CD4-positive, alpha-beta T cell treated with Interleukin-4 for 1 hour (primary cell): ENCODE measurements at regions not wholly inside any gene's neighbourhood (a gene's known extent, or its start where the extent isn't known, plus 50 kb on each side); places are given as distances from the start of the nearest gene placed in this dataset.

Source experiments
- DNase-seq, 2 donors: peaks; one replicate each; pipeline ENCODE4 v3.0.0-alpha.2; 2020 to 2022

DNA sequence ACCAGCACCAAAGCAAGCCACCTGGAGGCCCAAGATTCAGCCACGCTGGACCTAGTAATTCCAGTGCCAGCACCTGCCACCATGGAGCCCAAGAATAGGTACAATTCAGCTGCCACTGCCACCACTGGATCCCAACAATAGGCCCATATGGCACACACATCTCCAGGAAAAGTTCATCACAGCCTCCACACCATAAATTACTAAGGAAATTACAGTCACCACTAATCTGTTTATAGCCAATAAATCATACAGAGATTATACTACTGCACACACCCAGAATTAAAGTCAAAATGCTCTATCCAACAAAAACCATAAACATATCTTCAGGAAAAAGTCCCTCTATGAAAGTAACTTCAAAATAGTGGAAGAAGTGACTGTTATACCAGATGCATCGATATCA is 242.8 kb downstream of the SPATA31D1 start:
- DNase-seq, result no peak

DNA sequence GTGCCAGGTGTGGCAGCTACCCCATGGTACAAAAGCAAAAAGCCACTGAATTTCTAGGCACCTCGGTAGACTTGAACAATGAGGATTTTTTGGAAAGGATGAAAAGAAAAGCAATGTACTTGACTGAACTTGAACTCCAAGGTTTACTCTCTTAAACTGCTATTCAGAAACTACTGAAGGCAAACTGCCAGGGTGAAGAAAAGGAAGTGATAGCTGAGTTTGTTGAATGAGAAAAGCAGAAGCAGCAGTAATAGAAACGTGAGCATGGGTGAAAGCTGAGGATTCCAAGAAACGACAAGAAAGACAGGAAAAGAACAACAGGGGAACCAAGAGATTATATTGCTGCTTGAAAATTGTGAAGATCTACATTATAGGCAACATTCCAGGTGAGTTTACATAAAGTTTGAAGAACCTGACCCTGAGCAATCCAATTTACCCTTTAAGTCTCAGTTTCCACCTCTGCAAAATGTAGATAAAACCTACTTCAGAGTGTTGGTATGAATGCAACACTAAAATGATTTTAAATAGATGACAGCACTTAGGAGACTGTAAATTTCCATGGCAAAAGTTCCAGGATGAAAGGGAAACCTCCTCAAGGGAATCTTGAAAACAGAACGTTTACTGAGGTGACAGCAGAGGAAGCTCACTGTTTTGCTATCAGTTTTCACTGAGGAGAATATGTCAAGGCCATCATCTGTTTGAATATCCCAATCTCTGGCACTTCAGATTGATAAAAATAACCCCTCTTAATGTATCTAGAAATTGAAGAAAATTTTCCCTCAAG is 245.8 kb downstream of the SPATA31D1 start:
- DNase-seq, result no peak

DNA sequence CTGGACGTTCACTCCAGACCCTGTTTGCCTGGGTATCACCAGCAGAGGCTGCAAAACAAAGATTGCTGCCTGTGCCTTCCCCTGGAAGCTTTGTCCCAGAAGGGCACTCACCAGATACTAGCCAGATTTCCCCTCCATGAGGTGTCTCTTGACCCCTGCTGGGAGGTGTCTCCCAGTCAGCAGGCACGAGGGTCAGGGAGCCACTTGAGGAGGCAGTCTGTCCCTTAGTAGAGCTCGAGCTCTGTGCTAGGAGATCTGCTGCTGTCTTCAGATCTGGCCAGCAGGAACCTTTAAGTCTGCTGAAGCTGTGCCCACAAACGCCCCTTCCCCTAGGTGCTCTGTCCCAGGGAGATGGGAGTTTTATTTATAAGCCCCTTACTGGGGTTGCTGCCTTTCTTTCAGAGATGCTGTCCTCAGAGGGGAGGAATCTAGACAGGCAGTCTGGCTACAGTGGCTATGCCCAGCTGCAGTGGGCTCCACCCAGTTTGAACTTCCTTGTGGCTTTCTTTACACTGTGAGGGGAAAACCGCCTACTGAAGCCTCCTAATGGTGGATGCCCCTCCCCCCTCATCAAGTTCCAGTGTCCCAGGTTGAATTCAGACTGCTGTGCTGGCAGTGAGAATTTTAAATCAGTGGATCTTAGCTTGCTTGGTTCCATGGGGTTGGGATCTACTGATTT is 253.9 kb downstream of the SPATA31D1 start:
- no peak for DNase-seq

DNA sequence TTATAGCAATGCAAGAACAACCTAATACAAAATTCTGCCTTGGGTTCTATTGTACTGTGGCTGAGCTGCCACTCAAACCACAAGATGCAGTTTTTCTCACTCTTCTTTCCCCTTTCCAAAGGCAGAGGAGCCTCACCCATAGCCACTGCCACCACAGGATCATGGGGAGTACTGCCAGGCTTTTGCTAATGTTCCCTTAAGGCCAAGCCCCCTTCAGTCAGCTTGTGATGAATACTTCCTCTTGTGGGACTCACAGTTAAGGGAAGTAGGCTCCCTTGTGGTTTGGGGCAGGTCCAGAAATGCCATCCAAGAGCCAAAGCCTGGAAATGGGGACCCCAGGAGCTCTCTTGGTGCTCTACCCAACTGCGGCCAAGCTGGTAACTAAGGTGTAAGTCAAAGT is 258.7 kb downstream of the SPATA31D1 start:
- DNase-seq, result peak; percentile 4 to 20

DNA sequence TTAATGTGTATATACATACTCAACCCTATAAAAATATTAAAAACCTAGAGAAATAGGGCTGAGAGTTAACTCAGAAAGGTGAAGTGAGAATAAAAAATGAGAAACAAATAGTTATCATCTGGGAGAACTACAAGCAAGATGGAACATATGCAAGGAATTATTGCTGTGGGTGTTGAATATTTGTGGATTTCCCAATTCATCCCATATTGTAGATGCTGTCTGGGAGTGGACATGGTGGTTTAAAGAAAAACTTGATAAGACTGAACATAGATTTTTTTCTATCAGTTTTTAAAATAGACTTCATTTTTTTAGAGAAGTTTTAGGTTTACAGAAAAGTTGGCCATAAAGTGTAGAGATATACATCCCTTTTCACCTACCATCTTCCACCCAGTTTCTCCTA is 263.5 kb downstream of the SPATA31D1 start:
- no peak for DNase-seq

DNA sequence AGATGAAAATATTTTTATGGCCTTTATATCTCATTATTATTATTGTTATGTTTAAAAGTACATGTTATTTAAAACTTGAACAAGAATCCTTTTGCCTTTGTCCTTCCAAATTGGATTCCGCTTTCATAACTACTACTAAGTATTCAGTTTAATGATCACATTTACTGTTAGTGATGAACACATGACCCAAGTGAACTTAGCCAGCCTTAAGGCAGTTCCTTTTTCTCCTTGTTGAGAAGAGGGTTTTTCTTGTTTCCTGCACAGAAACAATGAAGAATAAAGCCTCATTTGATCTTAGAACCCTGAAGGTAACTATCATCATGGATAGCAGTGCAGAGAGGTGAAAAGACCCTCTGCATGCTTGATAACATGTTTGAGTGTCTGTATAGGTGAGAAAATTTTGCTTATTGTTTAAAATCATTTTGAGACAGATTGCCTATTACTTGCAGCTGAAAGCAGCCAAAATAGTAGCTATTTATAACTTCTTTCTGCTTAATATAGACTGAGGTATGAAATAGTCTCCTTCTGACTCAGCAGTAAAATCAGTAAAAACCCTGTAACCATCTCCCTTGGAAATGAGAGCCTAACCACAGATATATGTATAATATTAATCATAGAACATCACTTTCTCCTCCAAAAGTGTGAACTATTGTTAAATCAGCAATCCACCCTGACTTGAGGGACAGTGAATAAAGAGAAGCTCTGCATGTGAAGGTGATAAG is 266.2 kb downstream of the SPATA31D1 start:
- no peak for DNase-seq

DNA sequence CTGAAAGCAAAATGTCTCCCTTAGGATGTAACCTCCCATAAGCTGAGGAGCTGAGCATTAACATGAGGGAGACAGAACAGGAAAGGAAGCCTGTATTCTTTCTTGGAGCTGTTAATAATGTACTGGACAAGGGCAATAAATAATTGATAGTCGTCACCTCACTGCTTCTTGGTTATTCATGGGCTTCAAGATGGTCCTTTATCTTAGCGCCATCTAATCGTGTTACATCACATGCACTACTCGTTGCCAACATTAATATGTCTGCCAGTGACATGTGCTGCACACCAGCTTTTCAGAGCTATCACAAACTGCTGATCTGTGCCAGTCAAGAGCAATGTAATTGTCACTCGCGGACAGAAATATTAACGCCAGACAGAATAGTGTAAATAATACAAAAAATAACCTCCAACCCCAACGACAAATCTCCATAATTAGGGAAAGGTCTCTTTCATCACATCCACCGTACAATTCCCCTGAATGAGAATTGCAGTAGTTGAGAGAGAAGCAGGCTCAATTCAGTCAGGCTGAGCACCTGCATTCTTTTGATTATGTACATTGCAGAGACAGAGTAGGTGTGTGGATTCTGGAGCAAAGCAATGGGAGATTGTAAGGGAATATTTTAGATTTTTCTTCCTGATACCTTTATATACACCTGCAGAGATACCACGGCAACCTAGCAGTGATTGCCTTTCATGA is 267.1 kb downstream of the SPATA31D1 start:
- no peak for DNase-seq

DNA sequence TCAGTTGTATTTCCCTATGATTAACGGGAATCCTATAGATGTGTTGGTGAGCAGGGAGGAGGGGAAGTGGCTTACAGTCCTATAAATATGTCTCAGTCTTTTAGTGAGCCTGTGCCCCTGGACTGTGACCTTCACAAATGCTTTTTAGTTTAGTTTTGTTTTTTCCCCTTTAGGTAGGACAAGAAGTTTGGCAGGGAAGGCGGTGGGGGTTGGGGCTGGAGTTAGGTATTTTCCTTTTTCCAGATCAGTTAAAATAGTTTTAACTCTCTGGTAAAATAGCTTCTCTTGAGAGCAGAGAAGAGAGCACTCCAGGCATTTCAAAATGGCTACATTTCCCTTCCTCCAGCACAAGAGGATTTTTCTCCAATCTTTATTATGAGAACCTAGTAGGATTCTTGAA is 272.1 kb downstream of the SPATA31D1 start:
- no peak for DNase-seq

DNA sequence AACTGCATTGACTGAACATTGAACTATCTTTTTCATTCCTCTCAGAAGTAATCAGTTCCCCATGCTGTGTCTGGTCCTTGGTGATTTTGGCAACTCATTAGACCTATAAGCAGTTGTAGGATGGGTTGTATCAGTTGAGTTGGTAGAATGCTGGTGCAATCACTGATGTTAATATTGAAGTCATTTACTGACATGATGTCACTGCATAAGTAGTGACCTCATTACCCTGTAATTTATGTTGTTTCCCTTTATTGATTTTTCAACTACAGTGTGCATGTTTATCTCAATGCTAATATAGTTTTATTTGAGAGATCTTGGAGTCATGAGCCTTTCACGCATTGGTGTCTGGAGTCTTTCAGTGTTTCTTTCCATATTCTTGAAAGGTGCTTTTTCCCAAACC is 275.0 kb downstream of the SPATA31D1 start:
- no peak for DNase-seq

DNA sequence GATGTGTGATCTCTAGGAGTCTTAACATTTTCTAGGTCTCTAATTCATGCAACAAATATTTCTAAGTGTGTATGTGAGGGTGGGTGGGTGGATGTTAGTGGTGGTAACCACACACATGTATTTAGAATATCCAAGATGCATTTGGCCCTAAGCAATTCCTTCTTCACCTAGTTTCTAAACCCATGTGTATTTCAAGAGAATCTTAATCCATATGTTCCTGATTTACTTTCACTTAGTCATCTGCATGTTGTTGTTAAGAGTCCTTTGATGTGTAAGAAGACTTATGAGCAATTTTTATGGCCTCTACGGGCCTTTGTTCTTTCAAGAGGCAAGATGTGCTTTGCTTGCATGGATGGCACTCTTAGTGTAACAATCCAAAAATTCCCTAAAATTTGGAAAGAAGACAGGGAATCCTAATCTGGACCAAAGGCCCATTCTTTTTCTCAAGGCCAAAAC is 282.6 kb downstream of the SPATA31D1 start:
- DNase-seq, result no peak

DNA sequence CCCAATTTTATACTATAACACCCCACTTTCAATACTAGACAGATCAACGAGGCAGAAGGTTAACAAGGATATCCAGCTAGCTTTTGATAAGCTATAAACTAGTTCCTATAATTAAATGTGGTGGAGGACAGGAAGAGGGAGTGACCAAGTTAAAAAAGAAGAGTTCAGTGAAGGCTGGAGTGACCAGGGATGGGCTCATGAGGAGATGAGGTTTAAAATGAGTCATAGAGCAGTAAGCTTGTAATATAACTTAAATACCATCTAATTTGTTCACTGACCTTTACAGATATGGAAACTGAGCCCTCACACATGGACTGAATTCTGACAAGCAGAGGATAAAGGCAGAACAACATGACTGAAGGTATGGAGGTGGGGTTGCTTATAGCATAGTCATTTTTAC is 284.5 kb downstream of the SPATA31D1 start:
- DNase-seq, result no peak

DNA sequence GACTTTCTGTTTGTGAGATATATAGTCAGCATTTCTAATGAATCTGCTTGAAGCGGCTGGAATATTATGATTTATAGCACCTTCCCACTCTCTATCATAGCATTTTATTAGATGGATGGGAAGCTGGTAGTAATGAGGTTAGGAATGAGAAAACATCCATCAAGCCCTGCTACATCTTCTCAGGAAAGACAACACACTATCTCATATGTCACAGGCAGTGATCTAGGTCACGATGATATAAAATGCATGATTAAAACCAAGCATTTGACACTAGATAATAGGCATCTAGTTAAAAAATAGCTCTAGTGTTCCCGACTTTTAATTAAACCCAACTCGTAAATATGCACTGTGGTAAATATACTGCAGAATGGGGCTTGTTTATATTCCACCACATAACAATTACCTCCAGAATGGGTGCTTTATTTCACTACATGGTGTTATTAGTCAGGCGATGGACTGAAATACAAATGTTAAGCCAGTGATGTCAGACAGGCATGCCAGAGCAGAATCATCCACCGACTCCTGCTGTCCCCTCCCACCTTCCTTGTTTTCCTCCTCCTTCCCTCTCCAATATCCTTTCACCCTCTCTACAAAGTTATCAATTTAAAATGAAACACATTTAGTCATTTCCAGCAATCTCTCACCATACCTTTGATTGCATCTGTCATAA is 286.8 kb downstream of the SPATA31D1 start:
- no peak for DNase-seq

DNA sequence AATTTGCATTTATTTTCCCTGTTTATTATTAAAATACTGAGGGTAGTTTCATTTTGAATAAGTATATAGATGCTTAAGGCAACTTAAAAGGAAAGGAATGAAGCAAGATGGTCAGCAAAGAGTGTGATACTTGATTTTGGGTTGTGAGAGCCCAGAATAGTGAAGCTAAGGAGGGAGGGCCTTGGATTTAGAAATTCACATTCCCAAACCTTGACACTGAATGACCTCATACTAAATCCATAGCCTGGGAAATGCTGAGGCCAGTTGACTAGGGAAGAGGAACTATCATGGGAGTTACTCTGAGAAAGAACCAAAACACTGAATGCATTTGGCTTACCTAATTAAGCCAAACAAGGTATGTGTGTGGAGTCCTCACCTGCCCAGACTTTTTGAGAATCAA is 292.5 kb downstream of the SPATA31D1 start:
- DNase-seq, result no peak

DNA sequence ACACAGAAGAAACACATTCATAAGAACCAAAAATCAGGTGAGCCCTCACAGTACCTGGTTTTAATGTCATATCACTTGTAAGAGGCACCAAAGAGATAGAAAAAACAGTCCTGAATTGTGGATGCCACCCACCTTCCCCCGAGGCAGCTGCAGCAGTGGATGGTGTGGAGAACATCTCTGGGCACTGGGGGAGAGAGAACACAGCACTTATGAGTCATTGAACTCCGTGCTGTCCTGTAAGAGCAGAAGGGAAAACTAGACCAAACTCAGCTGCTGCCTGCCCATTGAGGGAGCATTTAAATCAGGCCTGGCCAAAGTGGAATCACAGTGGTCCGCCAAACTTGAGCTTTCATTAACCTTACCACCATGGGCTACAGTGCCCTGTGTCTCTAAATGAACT is 296.2 kb downstream of the SPATA31D1 start:
- DNase-seq, result no peak

DNA sequence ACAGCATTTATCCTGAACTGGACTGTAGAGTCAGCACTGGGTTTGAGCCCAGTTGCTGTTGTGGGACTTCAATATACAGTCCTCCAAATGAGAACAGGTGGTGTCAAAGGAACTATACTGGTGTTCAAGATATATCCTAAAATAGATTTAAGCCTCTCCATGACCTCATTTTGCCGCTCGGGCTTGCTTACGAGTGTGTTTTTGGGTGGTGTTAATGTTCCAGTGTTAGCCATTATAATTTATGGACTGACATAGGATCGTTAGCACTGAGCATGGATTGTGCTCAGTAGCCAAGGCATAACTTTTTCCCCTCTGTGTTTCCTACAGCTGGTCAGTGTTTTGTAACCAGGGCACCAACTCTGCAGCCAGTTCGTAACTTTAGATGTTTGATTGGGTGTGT is 306.6 kb downstream of the SPATA31D1 start:
- no peak for DNase-seq

DNA sequence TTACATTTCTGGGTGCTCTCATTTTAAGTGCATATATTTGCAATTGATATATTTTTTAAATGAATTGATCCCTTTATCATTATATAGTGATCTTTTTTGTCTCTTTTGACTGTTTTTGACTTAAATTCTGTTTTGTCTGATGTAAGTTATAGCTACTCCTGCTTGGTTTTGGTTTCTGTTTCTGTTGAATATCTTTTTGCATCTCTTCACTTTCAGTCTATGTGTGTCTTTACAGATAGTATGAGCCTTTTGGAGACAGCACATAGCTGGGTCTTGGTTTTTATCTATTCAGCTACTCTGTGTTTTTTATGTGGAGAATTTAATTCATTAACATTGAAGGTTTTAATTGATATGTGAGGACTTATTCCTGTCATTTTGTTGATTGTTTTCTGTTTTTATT is 311.3 kb downstream of the SPATA31D1 start:
- no peak for DNase-seq

DNA sequence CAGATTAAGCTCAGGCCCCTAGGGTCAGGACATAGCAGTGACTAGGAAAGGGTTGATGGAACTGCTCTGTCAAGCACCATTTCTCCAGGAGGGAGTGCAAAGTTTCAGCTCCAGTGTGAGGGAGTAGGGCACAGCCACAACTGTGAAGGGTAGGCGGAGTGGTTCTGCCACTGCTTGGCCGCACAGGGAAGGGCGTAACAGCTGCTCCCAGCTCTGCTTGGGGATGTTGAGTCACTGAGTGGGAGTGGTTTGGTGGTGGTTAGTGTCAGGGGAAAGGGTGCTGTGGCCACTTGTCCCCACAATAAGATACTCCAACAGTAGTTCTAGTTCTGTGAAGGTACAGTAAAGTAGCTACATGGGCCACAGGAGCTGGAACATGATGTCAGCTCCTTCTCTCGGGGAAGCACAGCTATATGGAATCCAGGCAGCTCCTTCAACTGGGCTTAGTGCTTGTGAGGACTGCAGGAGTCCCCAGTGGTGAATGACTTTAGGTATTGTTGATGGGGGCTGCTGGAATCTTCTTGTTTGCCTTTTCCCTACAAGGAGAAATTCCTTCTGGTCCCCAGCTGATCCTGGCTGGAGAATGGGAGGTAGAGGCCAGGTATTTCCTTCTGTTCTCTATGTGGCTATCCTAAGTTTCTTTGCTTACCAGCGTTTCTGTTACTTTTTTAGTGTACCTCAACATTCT is 314.5 kb downstream of the SPATA31D1 start:
- DNase-seq, result no peak

DNA sequence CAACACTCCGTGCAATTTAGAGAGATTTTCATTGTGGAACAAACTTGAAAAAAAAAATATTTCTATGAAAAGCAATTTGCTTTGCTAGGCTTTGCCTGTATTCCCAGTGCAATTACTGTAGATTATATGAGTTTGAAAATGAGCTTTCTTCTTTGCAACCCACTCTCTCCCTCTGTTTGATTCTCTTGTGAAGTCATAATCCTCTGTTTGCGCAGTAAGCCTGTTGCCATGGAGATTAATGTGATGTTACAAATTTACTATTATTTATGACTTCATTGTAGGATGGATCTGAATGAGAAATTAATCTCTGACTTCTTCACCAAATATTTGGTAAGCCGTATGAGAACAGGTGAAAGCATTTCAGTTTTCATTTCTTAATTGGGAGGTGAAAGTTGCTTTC is 320.3 kb downstream of the SPATA31D1 start:
- no peak for DNase-seq

DNA sequence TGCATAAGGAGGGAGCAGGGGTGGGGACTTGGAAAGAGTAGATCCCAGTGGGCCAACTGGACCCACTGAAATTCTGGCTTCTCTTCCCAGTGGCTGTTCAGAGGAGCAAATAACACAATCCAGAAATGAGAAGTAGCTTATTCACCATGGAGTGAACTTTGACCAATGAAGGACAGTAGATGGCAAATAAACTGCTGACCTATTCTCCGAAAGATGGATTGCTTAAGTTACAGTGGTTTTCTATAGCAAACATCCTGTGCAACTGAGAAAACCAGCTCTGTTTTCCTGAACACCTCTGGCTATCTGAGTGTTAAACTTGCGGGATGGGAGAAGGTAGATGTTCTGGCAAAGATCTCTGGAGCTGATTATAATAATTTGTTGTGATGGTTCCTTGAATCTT is 325.1 kb downstream of the SPATA31D1 start:
- DNase-seq, result no peak

DNA sequence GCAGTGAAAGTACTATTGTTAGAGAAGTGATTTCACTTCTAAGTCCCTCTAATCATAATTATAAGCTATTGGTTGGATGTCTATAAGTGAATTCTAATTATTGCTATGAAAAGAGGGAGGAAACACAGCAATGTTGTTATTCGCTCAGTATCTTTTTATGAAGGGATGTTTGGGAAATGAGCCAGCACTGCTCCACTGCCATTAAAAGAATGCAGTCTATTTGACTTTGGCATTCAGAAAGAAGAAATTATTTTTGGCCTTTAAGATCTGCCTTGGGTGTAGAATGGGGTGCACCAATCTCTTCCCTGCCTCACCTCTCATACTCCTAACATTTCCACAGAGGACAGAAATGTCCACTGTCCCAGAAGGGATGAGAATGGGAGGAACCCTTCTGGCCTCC is 332.0 kb downstream of the SPATA31D1 start:
- DNase-seq, result no peak

DNA sequence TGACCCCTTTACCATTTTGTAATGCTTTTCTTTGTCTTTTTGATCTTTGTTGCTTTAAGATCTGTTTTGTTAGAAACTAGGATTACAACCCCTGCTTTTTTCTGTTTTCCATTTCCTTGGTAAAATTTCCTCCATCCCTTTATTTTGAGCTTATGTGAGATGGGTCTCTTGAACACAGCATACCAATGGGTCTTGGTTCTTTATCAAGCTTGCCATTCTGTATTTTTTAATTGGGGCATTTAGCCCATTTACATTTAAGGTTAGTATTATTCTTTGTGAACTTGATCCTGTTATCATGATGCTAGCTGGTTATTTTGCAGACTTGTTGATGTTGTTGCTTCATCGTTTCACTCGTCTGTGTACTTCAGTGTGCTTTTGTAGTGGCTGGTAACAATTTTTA is 337.3 kb downstream of the SPATA31D1 start:
- no peak for DNase-seq

DNA sequence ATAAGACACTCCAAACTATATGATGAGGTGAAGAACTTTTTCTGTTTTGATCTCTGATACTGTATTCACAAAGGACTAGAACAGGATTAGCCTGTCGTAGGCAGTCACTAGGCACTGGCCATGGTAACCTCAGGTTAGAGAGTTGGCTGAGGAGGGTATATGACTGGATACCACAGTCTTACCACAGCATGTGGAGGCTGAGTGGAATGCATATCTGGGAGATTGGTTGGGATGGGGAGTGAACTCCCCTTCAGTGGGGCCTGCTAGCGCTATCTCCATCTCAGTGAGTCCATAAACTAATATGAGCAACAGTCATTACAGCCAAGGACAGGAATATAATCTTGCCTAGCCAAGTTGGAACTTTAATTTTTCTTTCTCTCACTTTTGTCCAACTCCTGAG is 339.1 kb downstream of the SPATA31D1 start:
- no peak for DNase-seq
